ENCODE measurements at regions not wholly inside any gene's neighbourhood (a gene's known extent, or its start where the extent isn't known, plus 50 kb on each side); places are given as distances from the start of the nearest gene placed in this dataset.

- dilution Hi-C loops (cut with MboI; ENCODE audit: extremely low pct_ligation_motif_present, low sequenced_read_pairs): no loop called here
- Histone ChIP-seq H3K4me3 (ENCODE audit: control insufficient read depth in 2 of 3, extremely low read depth in 1 of 3, insufficient read depth in 2 of 3, low read depth in 1 of 3, low read length in 3 of 3) (no peak overlapping the region), H4K20me1 (ENCODE audit: control insufficient read depth, extremely low read depth, insufficient read depth, low read length) (no peaks in the 10 kb centered on the region), H3K79me2 (ENCODE audit: control insufficient read depth, insufficient read depth, low read length) (no peaks in the 10 kb centered on the region), H3K9ac (ENCODE audit: control insufficient read depth, extremely low read depth, insufficient read depth, low read length) (no peak overlapping the region), H3K27ac (ENCODE audit: control insufficient read depth, insufficient read depth, low read length) (no peak overlapping the region), H3K36me3 (ENCODE audit: control insufficient read depth in 2 of 2, extremely low read depth in 1 of 2, insufficient read depth in 2 of 2, low read length in 2 of 2) (no peaks in the 10 kb centered on the region), H3K4me1 (ENCODE audit: control insufficient read depth, extremely low read depth, insufficient read depth, low read length) (no peaks in the 10 kb centered on the region), H2AFZ (ENCODE audit: control insufficient read depth, low read length) (no peak overlapping the region), H3K9me1 (ENCODE audit: control insufficient read depth, extremely low read depth, insufficient read depth, low read length) (no peaks in the 10 kb centered on the region), H3K27me3 (ENCODE audit: control insufficient read depth, extremely low read depth, insufficient read depth, low read length) (no peaks in the 10 kb centered on the region), H3K4me2 (ENCODE audit: control insufficient read depth, extremely low read depth, insufficient read depth, low read depth, low read length) (no peak overlapping the region), H3K9me3 (ENCODE audit: control insufficient read depth, low read depth, low read length) (no peaks in the 10 kb centered on the region)
- FAIRE-seq (no peak), DNase-seq (ENCODE audit: low read depth, low spot score) (no peak)
- TF ChIP-seq EZH2 (IDR thresholded peaks at IDR 0.05; ENCODE audit: low read length) (no peak), CTCF (optimal IDR thresholded peaks at IDR 0.05 in 1 of 3, IDR thresholded peaks at IDR 0.05 in 1 of 3, conservative IDR thresholded peaks at IDR 0.05 in 1 of 3; ENCODE audit: extremely low read depth in 1 of 3, insufficient read depth in 2 of 3, low read length in 3 of 3) (no peak)
Observed at GRCh38 chr16:52852978-52853377, 199.7 kb downstream of the CHD9NB start.

DNA sequence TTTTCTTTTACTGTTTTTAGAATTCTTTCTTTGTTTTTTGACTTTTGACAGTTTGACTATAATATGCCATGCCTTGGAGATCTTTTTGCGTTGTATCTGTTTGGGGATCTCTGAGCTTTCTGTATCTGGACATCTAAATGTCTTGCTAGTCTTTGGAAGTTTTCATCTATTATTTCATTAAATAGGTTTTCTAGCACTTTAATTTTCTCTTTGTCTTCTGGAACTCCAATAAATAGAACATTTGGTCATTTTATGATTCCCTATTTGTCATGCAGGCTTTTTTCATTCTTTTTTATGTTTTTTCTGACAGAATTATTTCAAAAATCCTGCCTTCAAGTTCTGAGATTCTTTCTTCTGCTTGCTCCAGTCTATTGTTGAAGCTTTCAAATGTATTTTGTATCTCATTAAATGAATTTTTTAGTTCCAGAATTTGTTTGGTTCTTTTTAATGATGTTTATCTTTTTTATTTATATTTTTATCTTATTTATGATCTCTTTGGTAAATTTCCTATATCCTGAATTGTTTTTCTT, 201.4 kb downstream of the CHD9NB start:
- H4K20me1 ChIP-seq (ENCODE audit: control insufficient read depth, extremely low read depth, insufficient read depth, low read length): no peaks in the 10 kb centered on the region

More for the DNA sequence above, 201.4 kb downstream of the CHD9NB start:
- no peaks in the 10 kb centered on the region for H3K36me3 ChIP-seq (ENCODE audit: control insufficient read depth in 2 of 2, extremely low read depth in 1 of 2, insufficient read depth in 2 of 2, low read length in 2 of 2)
- H3K9me3 ChIP-seq (ENCODE audit: control insufficient read depth, low read depth, low read length): no peaks in the 10 kb centered on the region
- TF ChIP-seq EZH2 (IDR thresholded peaks at IDR 0.05; ENCODE audit: low read length): no peak
- no peak for TF ChIP-seq CTCF (optimal IDR thresholded peaks at IDR 0.05 in 1 of 3, IDR thresholded peaks at IDR 0.05 in 1 of 3, conservative IDR thresholded peaks at IDR 0.05 in 1 of 3; ENCODE audit: extremely low read depth in 1 of 3, insufficient read depth in 2 of 3, low read length in 3 of 3)
- no peaks in the 10 kb centered on the region for H3K79me2 ChIP-seq (ENCODE audit: control insufficient read depth, insufficient read depth, low read length)
- FAIRE-seq (no peak), DNase-seq (ENCODE audit: low read depth, low spot score) (no peak)
- no peak overlapping the region for H3K9ac ChIP-seq (ENCODE audit: control insufficient read depth, extremely low read depth, insufficient read depth, low read length)
- H3K27ac ChIP-seq (ENCODE audit: control insufficient read depth, insufficient read depth, low read length): no peak overlapping the region
- no peak overlapping the region for H3K4me2 ChIP-seq (ENCODE audit: control insufficient read depth, extremely low read depth, insufficient read depth, low read depth, low read length)
- no peak overlapping the region for H3K4me3 ChIP-seq (ENCODE audit: control insufficient read depth in 2 of 3, extremely low read depth in 1 of 3, insufficient read depth in 2 of 3, low read depth in 1 of 3, low read length in 3 of 3)
- no peaks in the 10 kb centered on the region for H3K9me1 ChIP-seq (ENCODE audit: control insufficient read depth, extremely low read depth, insufficient read depth, low read length)
- dilution Hi-C loops (cut with MboI; ENCODE audit: extremely low pct_ligation_motif_present, low sequenced_read_pairs): no loop called here
- H3K27me3 ChIP-seq (ENCODE audit: control insufficient read depth, extremely low read depth, insufficient read depth, low read length): no peaks in the 10 kb centered on the region
- no peak overlapping the region for H2AFZ ChIP-seq (ENCODE audit: control insufficient read depth, low read length)
- H3K4me1 ChIP-seq (ENCODE audit: control insufficient read depth, extremely low read depth, insufficient read depth, low read length): no peaks in the 10 kb centered on the region

Data from keratinocyte (primary cell).